ENCODE measurements at regions not wholly inside any gene's neighbourhood (a gene's known extent, or its start where the extent isn't known, plus 50 kb on each side); places are given as distances from the start of the nearest gene placed in this dataset.

DNA sequence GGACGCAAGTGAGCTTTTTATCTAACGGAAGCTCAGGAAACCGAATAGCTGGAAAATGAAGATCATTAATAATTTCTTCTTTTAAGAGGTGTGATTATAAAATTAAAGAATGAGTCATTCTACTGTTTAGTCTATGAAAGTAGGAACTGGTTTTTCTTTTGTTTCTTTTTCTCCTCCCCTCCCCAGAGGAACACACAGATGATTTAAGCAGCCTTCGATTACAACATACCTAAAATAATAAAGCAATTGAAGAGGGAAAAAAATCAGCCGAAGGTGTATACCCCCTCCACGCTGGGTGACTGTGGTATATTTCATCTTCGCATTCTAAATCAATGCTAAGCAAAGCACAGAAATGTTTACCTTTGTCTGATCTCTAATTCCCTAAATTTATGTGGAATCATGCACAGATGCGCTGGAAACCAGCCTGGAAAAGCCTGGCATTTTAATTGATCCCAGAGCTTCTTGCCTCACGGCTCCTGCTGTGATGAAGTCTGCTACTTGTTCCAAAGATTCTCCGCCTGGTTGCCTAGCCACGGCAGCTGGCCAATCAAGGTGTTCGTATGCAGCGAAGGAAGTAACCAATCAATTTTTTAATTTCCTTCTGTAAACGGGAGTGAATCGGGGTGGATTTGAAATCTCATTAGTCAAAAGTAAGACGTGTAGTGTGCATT, 133.9 kb downstream of the FANCF start (continued):
- no peak for TF ChIP-seq KLF6 (CRISPR knock-in tag; IDR thresholded peaks at IDR 0.05; ENCODE audit: borderline replicate concordance)
- no peak for TF ChIP-seq CBFA2T3 (IDR thresholded peaks at IDR 0.05)
- TF ChIP-seq BRF1 (IDR thresholded peaks at IDR 0.05; ENCODE audit: borderline replicate concordance, extremely low read depth, insufficient read length): no peak

DNA sequence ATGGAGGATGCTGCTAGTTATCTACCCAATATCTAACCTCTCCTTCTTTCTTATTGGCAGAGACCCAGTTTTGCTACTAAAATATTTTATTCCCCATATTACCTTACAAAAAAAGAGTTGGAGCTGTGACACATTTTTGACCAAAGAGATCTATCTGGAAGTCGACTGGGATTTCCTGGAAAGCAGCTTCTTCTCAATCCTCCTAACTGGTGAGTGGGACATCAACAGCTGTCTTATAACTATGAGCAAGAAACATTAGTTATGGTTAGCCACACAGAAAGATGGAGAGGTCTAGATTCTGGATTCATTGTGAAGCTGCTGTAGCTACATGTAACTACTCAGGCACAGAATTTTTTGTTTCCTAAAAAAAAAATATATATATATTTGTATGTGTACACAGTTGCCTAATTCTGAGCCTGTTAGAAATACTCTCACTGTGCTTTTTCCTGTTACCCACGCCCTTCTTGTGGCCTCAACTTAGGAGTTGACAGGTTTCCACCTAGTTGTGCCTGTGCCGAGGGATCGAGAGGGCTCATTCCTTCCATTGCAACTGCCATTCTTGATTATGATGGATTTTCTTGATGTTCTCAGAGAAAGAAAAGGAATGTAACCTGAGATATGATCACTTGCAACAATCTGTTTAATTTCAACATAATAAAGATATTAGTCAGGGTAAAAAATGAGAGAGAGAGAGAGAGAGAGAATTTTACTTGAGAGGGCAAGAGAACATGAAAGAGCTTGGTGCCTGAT, 142.0 kb downstream of the SLC17A6 start:
- H3K4me2 ChIP-seq (ENCODE audit: insufficient read depth, low read length): no peak overlapping the region
- H3K36me3 ChIP-seq (ENCODE audit: control insufficient read depth, insufficient read depth, low read length): no peaks in the 10 kb centered on the region
- H3K9ac ChIP-seq (ENCODE audit: insufficient read depth in 1 of 2, low read depth in 2 of 2, low read length in 2 of 2): no peak overlapping the region
- no peaks in the 10 kb centered on the region for H3K27me3 ChIP-seq (ENCODE audit: control insufficient read depth in 2 of 2, insufficient read depth in 2 of 2, low read length in 2 of 2)
- ChIA-PET POLR2A (no interaction called here), CTCF (ENCODE audit: low intra/inter-chr PET ratio) (no interaction called here)
- no peaks in the 10 kb centered on the region for H4K20me1 ChIP-seq (replicated peaks; ENCODE audit: control insufficient read depth, insufficient read depth, low read length)
- BruUV-seq (replicated peaks): no TSS peak
- no peaks in the 10 kb centered on the region for H3K9me1 ChIP-seq (ENCODE audit: control insufficient read depth, insufficient read depth, low read length)
- H3K79me2 ChIP-seq (ENCODE audit: control insufficient read depth, insufficient read depth, low read length): no peaks in the 10 kb centered on the region
- FAIRE-seq (no peak), ATAC-seq (no peak), DNase-seq (ENCODE audit: extremely low read depth in 1 of 4, low spot score in 3 of 4) (no peak)
- intact Hi-C loops (cut with micrococcal nuclease) (no loop called here), in situ Hi-C loops (cut with MboI) (no loop called here)
- no peak overlapping the region for H3K27ac ChIP-seq (ENCODE audit: extremely low read depth, low read depth, low read length)
- no peak for TF ChIP-seq SIN3B (IDR thresholded peaks at IDR 0.05; ENCODE audit: low read depth)
- no peak for TF ChIP-seq GTF2F1 (IDR thresholded peaks at IDR 0.05; ENCODE audit: low read depth, low read length)
- TF ChIP-seq PTRF (tag; IDR thresholded peaks at IDR 0.05): no peak
- TF ChIP-seq, protein P1, sequence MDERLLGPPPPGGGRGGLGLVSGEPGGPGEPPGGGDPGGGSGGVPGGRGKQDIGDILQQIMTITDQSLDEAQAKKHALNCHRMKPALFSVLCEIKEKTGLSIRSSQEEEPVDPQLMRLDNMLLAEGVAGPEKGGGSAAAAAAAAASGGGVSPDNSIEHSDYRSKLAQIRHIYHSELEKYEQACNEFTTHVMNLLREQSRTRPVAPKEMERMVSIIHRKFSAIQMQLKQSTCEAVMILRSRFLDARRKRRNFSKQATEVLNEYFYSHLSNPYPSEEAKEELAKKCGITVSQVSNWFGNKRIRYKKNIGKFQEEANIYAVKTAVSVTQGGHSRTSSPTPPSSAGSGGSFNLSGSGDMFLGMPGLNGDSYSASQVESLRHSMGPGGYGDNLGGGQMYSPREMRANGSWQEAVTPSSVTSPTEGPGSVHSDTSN (CRISPR knock-in tag; IDR thresholded peaks at IDR 0.05; ENCODE audit: low read depth): no peak
- TF ChIP-seq, protein P1 (tag; conservative IDR thresholded peaks at IDR 0.05; ENCODE audit: low read depth): no peak
- TF ChIP-seq ZNF384 (IDR thresholded peaks at IDR 0.05; ENCODE audit: low read depth, low read length): no peak
- no peak for TF ChIP-seq KLF1 (tag; IDR thresholded peaks at IDR 0.05)
- TF ChIP-seq ZNF124 (CRISPR knock-in tag; IDR thresholded peaks at IDR 0.05): no peak
- TF ChIP-seq PPARD (CRISPR knock-in tag; IDR thresholded peaks at IDR 0.05): no peak
- no peak for TF ChIP-seq BACH1 (tag; IDR thresholded peaks at IDR 0.05)
- no peak for TF ChIP-seq ZNF274 (IDR thresholded peaks at IDR 0.05; ENCODE audit: borderline replicate concordance, low read depth, low read length)
- TF ChIP-seq, protein P2, sequence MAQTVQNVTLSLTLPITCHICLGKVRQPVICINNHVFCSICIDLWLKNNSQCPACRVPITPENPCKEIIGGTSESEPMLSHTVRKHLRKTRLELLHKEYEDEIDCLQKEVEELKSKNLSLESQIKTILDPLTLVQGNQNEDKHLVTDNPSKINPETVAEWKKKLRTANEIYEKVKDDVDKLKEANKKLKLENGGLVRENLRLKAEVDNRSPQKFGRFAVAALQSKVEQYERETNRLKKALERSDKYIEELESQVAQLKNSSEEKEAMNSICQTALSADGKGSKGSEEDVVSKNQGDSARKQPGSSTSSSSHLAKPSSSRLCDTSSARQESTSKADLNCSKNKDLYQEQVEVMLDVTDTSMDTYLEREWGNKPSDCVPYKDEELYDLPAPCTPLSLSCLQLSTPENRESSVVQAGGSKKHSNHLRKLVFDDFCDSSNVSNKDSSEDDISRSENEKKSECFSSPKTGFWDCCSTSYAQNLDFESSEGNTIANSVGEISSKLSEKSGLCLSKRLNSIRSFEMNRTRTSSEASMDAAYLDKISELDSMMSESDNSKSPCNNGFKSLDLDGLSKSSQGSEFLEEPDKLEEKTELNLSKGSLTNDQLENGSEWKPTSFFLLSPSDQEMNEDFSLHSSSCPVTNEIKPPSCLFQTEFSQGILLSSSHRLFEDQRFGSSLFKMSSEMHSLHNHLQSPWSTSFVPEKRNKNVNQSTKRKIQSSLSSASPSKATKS (CRISPR knock-in tag; IDR thresholded peaks at IDR 0.05): no peak
- no peak for TF ChIP-seq JUN (IDR thresholded peaks at IDR 0.05; ENCODE audit: borderline replicate concordance, low read depth, low read length)
- TF ChIP-seq JUN (CRISPR knock-in tag; IDR thresholded peaks at IDR 0.05; ENCODE audit: borderline replicate concordance): no peak
- no peak for TF ChIP-seq ESRRA (IDR thresholded peaks at IDR 0.05; ENCODE audit: borderline replicate concordance, low read depth)
- 0% methylated on average over 3 of the region's 4 CpGs for WGBS (ENCODE audit: insufficient coverage, low coverage, missing lambda C conversion rate)
- H3K4me3 ChIP-seq: no peak overlapping the region
- no peaks in the 10 kb centered on the region for H3K4me1 ChIP-seq (replicated peaks in 1 of 2; ENCODE audit: control insufficient read depth in 2 of 2, insufficient read depth in 2 of 2, low read length in 2 of 2)
- no peak overlapping the region for H2AFZ ChIP-seq (ENCODE audit: low read depth, low read length)
- H3K9me3 ChIP-seq (replicated peaks; ENCODE audit: control insufficient read depth, insufficient read depth, low read depth, low read length): no peaks in the 10 kb centered on the region
